Activated naive CD8-positive, alpha-beta T cell treated with anti-CD3 and anti-CD28 coated beads for 36 hours (primary cell): ENCODE measurements at regions not wholly inside any gene's neighbourhood (a gene's known extent, or its start where the extent isn't known, plus 50 kb on each side); places are given as distances from the start of the nearest gene placed in this dataset.

Experiments used
- DNase-seq: peaks from one replicate; pipeline ENCODE4 v3.0.0; 2021
- H3K27ac Mint-ChIP-seq: one replicate; pipeline ENCODE4 v1.8.0; 2022; ENCODE audit warnings: mild to moderate bottlenecking, moderate library complexity, mixed read lengths
- H3K27me3 Mint-ChIP-seq: one replicate; pipeline ENCODE4 v1.8.0; 2022; ENCODE audit warnings: mild to moderate bottlenecking, mixed read lengths
- H3K36me3 Mint-ChIP-seq: one replicate; pipeline ENCODE4 v1.8.0; 2021; ENCODE audit warnings: mild to moderate bottlenecking, mixed read lengths
- H3K4me1 Mint-ChIP-seq: one replicate; pipeline ENCODE4 v1.8.0; 2021; ENCODE audit warnings: mixed read lengths
- H3K4me3 Mint-ChIP-seq: one replicate; pipeline ENCODE4 v1.8.0; 2022; ENCODE audit warnings: mild to moderate bottlenecking, moderate library complexity, mixed read lengths
- H3K9me3 Mint-ChIP-seq: one replicate; pipeline ENCODE4 v1.8.0; 2022; ENCODE audit warnings: mixed read lengths

DNA sequence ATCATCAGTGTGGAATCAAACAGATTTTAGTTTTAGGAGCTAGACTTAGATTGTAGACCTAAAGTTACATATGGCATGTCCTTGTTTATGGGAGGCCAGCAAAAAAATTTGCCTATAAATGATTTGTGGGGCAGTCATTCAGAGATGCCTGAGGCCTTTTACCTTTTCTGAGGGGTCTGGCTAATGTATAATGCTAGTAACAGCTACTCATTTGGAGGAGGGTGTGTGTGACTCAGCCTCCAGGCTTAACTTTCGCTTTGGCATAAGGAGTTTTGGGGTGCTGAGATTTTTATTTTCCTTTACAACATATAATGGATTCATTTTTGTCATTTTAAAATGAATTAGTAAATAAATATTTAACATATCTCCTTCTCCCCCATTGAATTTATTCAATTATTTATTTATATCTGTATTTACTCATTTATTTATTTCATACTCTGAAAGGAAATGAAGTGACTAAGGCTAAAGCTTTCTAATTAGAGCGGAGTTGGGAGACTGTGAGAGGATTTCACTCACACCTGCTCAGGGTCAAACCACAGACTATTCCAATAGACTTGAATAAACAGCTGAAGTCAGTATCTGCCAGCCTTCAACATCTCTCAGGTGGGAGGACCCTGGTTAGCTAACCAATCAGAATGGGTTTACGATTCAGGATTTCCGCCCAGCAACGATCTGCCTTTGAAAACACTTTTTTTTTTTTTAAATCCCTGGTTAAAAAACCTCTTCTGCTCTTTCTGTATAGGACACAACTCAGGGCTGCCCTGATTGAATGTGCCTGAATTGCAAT lies 487.5 kb upstream of the SGCD start:
- H3K4me1 Mint-ChIP-seq = no peaks in the 10 kb centered on the region

DNA sequence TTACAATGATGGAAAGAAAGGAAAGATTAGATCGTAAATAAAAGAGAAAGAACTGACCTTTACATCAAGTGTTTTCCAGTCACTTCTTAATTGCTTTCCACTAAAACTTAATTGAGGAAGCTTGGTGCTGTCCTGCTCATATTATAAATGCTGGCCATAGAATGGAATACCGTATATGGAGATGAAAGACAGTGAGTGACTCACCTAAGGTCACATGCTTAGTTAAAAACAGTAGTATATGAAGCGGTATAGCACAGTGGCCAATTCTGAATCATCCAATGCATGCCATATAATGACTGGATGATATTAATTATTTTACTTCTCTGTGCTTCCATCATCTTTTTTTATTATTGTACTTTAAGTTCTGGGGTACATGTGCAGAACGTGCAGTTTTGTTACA lies 482.4 kb upstream of the SGCD start:
- H3K27me3 Mint-ChIP-seq = no peaks in the 10 kb centered on the region
- no peaks in the 10 kb centered on the region for H3K9me3 Mint-ChIP-seq
- no peaks in the 10 kb centered on the region for H3K36me3 Mint-ChIP-seq
- H3K4me3 Mint-ChIP-seq = no peak overlapping the region
- no peak overlapping the region for H3K27ac Mint-ChIP-seq
- DNase-seq = no peak
- H3K4me1 Mint-ChIP-seq = no peaks in the 10 kb centered on the region

More for the DNA sequence above, 487.5 kb upstream of the SGCD start:
- H3K36me3 Mint-ChIP-seq = no peaks in the 10 kb centered on the region
- H3K27me3 Mint-ChIP-seq = no peaks in the 10 kb centered on the region
- DNase-seq = no peak
- no peak overlapping the region for H3K27ac Mint-ChIP-seq
- H3K4me3 Mint-ChIP-seq = no peak overlapping the region
- peaks cover 3% of the 10 kb centered on the region for H3K9me3 Mint-ChIP-seq

DNA sequence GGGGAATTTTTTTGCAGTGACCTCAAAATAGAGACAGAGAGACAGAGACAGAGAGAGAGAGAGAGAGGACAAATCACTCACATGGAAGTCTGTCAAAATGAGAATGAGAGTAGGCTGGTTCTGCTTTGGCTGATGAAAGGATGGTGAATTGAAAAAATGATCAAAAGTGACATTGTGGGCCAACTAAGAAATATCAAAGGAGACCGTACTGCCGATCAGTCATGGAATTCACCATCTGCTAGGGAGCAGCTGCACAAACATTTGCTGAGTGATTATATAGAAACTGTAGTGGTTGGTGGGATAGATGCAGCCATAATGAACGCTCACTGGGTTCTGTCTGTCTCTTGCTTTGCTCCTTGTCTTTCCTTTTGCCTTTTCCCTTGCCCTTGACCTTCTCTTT lies 476.6 kb upstream of the SGCD start:
- Mint-ChIP-seq H3K9me3 (peaks cover 2% of the 10 kb centered on the region), H3K4me3 (no peak overlapping the region), H3K27me3 (peaks cover 17% of the 10 kb centered on the region), H3K36me3 (no peaks in the 10 kb centered on the region), H3K27ac (no peak overlapping the region), H3K4me1 (no peaks in the 10 kb centered on the region)
- DNase-seq = no peak

DNA sequence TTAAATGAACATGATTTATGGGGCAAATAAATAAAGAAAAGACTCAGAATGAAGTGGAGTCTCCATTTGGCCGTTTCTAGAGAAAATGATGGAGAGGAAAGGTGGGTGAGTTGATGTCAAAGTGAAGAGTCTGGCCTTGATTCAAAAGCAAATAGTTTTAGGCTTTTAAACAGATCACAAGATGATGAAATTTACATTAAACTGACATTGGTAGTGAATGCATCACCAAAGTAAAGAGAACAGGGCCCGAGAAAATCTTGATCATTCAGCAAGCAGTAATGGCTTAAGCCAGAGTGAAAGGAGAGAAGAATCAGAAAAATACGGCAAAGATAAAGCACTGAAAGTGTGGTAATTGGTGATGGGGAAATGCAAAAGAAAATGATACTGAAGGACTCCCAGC lies 460.0 kb upstream of the SGCD start:
- no peak for DNase-seq
- H3K4me3 Mint-ChIP-seq = no peak overlapping the region
- H3K9me3 Mint-ChIP-seq = no peaks in the 10 kb centered on the region

DNA sequence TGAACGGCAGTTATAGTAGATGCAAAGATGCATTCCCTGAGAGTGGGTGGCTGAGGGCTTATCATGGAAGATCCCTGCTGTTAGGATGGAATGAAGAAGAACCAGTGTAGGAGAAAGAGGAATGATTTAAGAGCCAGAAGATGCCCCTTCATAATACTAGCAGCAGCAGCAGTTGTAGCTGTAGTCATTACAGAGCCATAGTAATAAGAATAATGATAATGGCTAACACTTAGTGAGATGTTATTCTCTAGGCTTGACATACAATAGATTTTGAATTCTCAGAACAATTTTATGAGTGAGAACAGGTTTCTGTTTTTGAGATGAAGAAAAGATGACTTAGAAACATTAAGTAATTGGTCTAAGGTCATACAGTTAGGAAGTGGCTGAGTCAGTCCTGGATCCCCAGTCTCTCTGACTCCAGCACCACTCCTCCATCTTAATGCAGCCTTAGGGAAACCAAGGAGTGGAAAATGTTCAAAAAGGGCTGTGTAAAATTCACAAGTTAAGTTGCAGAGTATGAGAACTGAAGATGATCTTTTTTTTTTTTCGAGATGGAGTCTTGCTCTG lies 459.4 kb upstream of the SGCD start:
- DNase-seq = no peak
- H3K27me3 Mint-ChIP-seq = peaks cover 18% of the 10 kb centered on the region
- no peaks in the 10 kb centered on the region for H3K4me1 Mint-ChIP-seq
- H3K4me3 Mint-ChIP-seq = no peak overlapping the region
- no peaks in the 10 kb centered on the region for H3K36me3 Mint-ChIP-seq
- H3K9me3 Mint-ChIP-seq = no peaks in the 10 kb centered on the region
- no peak overlapping the region for H3K27ac Mint-ChIP-seq

More for the DNA sequence above, 460.0 kb upstream of the SGCD start:
- Mint-ChIP-seq H3K27me3 (peaks cover 17% of the 10 kb centered on the region), H3K4me1 (no peaks in the 10 kb centered on the region), H3K36me3 (no peaks in the 10 kb centered on the region), H3K27ac (no peak overlapping the region)

DNA sequence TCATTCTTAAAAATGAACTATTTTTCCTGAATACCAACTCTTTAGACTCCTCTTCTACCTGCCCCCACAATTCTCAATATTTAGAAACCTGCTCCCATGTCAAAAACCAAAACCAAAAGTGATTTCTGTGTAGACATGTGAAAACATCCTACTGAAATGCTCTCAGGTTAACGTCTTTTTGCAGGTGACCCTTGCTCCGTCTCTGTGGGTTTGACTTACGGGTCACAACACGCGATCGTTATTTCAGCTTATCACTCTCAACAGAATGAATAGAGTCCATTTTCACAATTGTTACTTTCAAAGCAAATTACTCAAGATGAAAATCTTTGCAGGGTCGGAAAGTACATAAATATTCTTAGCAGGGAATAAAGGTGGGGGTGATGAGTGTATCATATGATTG lies 456.3 kb upstream of the SGCD start:
- peaks cover 12% of the 10 kb centered on the region for H3K27me3 Mint-ChIP-seq
- no peaks in the 10 kb centered on the region for H3K9me3 Mint-ChIP-seq
- no peaks in the 10 kb centered on the region for H3K4me1 Mint-ChIP-seq
- DNase-seq = no peak
- H3K36me3 Mint-ChIP-seq = no peaks in the 10 kb centered on the region
- H3K4me3 Mint-ChIP-seq = no peak overlapping the region
- no peak overlapping the region for H3K27ac Mint-ChIP-seq

DNA sequence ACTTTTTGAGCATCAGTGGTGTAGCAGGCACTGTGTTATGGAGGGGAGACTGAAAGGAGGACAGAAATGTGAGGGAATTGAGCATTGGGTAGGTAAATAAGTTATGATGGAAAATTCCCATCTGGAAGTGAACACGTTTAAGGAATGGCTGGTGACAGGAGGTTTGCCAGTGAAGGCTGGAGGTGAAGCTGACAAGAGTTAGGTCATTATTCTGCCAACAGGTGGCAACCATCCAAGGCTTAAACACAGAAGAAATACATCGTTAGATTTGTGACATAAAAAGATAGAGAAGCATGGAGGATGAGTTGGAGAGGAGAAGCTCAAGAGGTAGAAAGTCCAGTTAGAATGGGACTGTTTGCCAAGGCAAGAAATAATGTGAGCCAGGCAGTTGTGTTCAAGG lies 455.3 kb upstream of the SGCD start:
- Mint-ChIP-seq H3K27me3 (peaks cover 12% of the 10 kb centered on the region), H3K4me3 (no peak overlapping the region), H3K27ac (no peak overlapping the region), H3K4me1 (no peaks in the 10 kb centered on the region), H3K9me3 (no peaks in the 10 kb centered on the region), H3K36me3 (no peaks in the 10 kb centered on the region)
- no peak for DNase-seq

DNA sequence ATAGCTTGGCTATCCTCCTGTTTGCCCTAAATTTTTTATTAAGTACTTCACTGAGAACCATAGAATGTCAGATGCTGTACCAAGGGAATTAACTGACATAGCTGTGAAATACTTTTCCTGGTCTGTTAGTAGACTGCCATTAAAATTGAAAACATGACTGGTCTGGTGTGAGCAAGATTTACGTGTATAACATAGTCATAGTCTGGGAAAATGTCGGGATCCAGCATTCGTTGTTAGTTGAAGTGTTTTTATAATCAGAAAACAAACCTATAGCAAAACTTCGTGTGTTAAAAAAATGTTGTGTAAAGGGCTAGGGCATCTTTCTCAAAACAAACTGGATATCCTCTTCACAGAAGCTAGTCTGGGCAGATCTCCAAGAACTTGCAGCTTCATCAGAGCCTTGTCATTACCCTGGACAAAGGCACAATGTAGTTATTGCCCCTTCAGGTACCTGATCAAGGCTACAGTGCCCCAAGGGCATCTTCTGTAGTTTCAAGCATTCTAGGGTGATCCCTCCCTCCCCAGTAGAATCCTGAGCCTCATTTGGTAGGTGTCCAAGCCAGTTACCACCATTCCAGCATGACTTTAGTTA lies 454.2 kb upstream of the SGCD start:
- no peak overlapping the region for H3K4me3 Mint-ChIP-seq
- no peaks in the 10 kb centered on the region for H3K36me3 Mint-ChIP-seq
- H3K4me1 Mint-ChIP-seq = no peaks in the 10 kb centered on the region
- no peaks in the 10 kb centered on the region for H3K9me3 Mint-ChIP-seq
- no peak overlapping the region for H3K27ac Mint-ChIP-seq
- peaks cover 12% of the 10 kb centered on the region for H3K27me3 Mint-ChIP-seq
- no peak for DNase-seq

DNA sequence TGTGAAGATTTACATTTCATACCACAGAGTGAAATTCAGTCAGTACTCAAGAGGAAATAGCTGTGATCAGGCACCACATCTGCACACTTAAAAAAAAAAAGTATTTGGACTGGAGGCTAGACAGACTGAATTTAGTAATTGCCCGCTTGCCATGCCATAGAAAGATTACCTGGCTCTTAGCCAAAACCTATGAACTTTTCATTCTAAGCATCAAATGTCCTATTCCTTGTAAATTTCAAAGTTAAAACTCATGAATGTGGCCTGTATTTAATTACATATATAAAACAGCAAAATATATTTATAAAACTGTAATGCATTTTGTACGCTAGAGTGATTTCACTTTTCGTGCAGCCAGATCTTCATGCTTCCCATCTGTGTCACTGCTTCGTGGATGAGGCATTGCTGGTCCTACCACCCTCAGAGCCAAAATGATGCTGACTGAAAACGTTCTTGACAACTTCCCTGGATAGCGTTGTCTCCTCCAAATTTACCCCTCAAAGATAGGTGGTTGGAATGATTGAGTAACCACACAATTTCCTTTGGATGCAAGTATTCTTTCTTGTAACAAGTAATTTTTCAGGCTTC lies 447.9 kb upstream of the SGCD start:
- no peaks in the 10 kb centered on the region for H3K36me3 Mint-ChIP-seq
- H3K4me3 Mint-ChIP-seq = no peak overlapping the region
- no peak overlapping the region for H3K27ac Mint-ChIP-seq
- no peak for DNase-seq
- H3K27me3 Mint-ChIP-seq = no peaks in the 10 kb centered on the region
- H3K4me1 Mint-ChIP-seq = no peaks in the 10 kb centered on the region
- H3K9me3 Mint-ChIP-seq = no peaks in the 10 kb centered on the region

DNA sequence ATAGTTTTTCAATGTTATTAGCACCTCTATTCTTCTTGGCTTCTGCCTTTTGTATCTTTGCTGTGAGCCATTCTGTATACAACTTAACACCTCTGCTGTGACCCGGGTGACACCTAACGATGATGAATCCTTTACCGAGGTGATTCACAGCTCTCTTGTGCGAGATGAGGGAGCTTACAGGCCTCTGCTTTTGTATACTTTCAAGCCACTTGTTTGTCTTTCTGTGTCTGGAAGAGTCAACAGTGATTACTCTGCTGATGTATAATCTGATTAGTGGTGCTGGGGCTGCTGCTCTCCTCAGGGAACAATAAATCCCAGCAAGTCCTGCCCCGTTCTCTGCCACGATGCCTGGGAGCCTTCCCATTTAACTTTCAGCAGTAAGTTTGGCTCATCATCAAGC lies 442.9 kb upstream of the SGCD start:
- no peak for DNase-seq
- H3K4me3 Mint-ChIP-seq = no peak overlapping the region
- no peaks in the 10 kb centered on the region for H3K9me3 Mint-ChIP-seq
- H3K27ac Mint-ChIP-seq = no peak overlapping the region
- no peaks in the 10 kb centered on the region for H3K27me3 Mint-ChIP-seq
- H3K36me3 Mint-ChIP-seq = no peaks in the 10 kb centered on the region
- H3K4me1 Mint-ChIP-seq = no peaks in the 10 kb centered on the region

DNA sequence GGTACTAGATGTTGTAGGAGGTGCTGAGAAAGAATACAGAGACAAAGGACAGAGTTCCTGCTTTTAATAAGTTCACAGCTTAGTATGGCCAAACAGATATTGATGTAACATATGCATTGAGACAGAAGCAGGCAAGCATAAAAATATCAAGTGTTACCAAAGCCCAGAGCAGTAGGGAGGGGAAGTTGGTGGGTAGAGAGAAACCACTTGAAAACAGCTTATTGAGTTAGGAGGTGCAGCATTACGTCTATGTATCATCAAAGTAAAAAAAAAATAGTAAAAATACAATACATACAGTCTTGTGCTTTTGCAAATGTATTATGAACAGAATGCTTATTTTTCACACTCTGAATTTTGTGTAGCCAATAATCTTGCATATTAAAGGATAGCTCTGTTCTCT lies 441.8 kb upstream of the SGCD start:
- no peaks in the 10 kb centered on the region for H3K4me1 Mint-ChIP-seq
- H3K27ac Mint-ChIP-seq = no peak overlapping the region
- peaks cover 3% of the 10 kb centered on the region for H3K27me3 Mint-ChIP-seq
- no peaks in the 10 kb centered on the region for H3K36me3 Mint-ChIP-seq
- DNase-seq = no peak
- no peak overlapping the region for H3K4me3 Mint-ChIP-seq
- H3K9me3 Mint-ChIP-seq = no peaks in the 10 kb centered on the region

DNA sequence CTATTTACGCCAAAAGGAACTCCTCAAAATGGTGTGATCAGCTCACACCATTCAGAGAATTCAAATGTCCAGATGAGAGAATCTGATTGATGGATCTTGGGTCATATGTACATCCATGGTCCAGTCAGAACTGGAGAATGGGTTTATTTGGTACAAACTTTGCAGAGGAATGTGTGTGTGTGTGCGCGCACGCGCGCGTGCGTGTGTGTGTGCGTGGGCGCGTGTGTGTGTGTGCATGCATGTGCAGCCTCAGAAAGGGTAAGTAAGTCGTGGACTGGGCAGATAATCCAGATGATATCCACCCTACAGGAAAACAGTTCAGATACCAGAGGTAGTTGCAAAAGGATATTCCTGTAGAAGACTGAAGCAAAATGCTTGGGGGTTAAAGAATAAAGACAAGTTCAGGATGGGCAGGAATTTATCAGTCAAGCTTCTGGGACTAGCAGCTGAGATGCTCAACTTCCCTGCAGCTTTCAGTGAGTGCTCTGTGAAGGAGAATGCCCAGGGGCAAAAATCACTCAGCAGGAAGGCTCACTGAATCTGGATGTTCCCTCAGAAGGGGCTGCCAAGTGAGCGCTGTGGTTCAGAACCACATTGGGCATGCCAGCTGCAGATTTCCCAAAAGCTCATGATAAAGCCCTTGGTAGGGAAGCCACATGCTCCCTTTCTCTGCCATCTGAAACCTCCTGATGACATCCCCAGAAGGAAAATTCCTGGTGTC lies 440.5 kb upstream of the SGCD start:
- Mint-ChIP-seq H3K27ac (no peak overlapping the region), H3K36me3 (no peaks in the 10 kb centered on the region), H3K27me3 (peaks cover 3% of the 10 kb centered on the region), H3K4me1 (no peaks in the 10 kb centered on the region), H3K4me3 (no peak overlapping the region), H3K9me3 (no peaks in the 10 kb centered on the region)
- no peak for DNase-seq

DNA sequence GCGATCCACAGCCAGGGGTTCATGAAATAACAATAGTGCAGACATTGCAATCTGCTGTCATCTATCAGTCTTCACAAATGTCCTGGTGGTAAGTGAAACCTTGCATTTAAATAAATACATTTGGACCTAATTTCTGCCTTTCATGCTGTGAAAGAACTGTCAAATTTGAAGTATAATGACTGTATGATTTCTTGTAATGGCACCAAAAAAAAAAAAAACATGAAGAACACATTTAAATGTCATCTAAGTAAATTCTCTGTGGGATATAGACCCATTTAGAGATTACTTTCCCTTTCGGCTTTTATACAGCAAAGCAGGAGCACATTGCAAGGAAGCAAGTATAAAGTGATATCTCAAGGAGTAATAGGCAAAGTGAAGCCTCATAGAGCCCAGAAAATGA lies 431.5 kb upstream of the SGCD start:
- Mint-ChIP-seq H3K4me1 (no peaks in the 10 kb centered on the region), H3K27me3 (peaks cover 5% of the 10 kb centered on the region), H3K36me3 (no peaks in the 10 kb centered on the region), H3K9me3 (no peaks in the 10 kb centered on the region), H3K27ac (no peak overlapping the region), H3K4me3 (no peak overlapping the region)
- DNase-seq = no peak

DNA sequence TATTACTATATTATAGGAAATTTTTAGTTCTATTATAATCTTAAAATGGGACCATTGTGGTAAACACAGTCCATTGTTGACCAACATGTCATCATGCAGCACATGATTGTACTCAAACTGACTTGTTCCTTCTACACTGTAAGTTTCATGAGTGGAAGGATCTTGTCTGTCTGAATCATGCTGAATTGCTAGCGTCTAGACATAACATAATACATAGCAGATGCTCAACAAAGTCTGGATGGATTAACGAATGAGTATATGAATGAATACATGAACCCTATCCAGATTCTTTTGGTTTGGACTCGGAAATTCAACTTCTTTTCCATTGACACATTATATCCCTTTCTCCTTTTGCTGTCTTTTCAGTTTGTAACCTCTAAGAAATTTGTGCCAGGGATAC lies 429.2 kb upstream of the SGCD start:
- H3K36me3 Mint-ChIP-seq = no peaks in the 10 kb centered on the region
- no peak for DNase-seq
- no peak overlapping the region for H3K27ac Mint-ChIP-seq

DNA sequence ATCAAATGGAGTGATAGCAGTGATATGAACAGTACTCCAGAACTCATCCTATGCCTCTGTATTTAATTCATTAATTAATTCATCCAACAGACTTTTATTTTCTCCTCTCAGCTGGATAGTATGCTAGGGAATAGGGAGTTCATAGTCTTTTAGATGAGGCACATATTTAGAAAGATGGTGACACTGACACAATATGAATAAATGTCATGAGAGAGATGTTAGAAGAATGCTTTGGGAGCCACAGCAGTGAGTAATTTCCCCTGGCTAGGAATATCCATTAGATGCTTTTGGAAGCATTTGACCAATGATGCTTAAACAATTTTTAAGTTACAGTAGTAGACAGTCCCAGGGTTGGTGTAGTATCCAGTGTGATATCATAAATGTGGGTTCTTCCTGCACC lies 428.7 kb upstream of the SGCD start:
- Mint-ChIP-seq H3K27ac (no peak overlapping the region), H3K27me3 (peaks cover 4% of the 10 kb centered on the region), H3K9me3 (no peaks in the 10 kb centered on the region), H3K36me3 (no peaks in the 10 kb centered on the region), H3K4me1 (no peaks in the 10 kb centered on the region), H3K4me3 (no peak overlapping the region)
- DNase-seq = no peak

More for the DNA sequence above, 429.2 kb upstream of the SGCD start:
- no peak overlapping the region for H3K4me3 Mint-ChIP-seq
- H3K4me1 Mint-ChIP-seq = no peaks in the 10 kb centered on the region
- no peaks in the 10 kb centered on the region for H3K9me3 Mint-ChIP-seq
- H3K27me3 Mint-ChIP-seq = no peaks in the 10 kb centered on the region
